ENCODE measurements at regions not wholly inside any gene's neighbourhood (a gene's known extent, or its start where the extent isn't known, plus 50 kb on each side); places are given as distances from the start of the nearest gene placed in this dataset.

- DNase-seq (ENCODE audit: low read depth), result no peak
- TF ChIP-seq MYC (IDR thresholded peaks at IDR 0.05; ENCODE audit: low read depth, low read length) (no peak), MAX (IDR thresholded peaks at IDR 0.05; ENCODE audit: low read depth, low read length) (no peak), CTCF (IDR thresholded peaks at IDR 0.05; ENCODE audit: low read depth, low read length) (no peak), POLR2A (IDR thresholded peaks at IDR 0.05; ENCODE audit: extremely low read depth, insufficient read length) (no peak)
- H3K4me3 ChIP-seq (ENCODE audit: low read depth, low read length), result no peak overlapping the region
Observed at GRCh38 chr13:69553976-69554375, 553.6 kb upstream of the ATXN8OS start.

GRCh38 chr13:69551193-69551592 lies 556.4 kb upstream of the ATXN8OS start:
- H3K4me3 ChIP-seq (ENCODE audit: low read depth, low read length), result no peak overlapping the region
- DNase-seq (ENCODE audit: low read depth), result no peak
- TF ChIP-seq MAX (IDR thresholded peaks at IDR 0.05; ENCODE audit: low read depth, low read length) (no peak), CTCF (IDR thresholded peaks at IDR 0.05; ENCODE audit: low read depth, low read length) (no peak), MYC (IDR thresholded peaks at IDR 0.05; ENCODE audit: low read depth, low read length) (no peak), POLR2A (IDR thresholded peaks at IDR 0.05; ENCODE audit: extremely low read depth, insufficient read length) (no peak)

GRCh38 chr13:69547780-69548179 lies 559.8 kb upstream of the ATXN8OS start:
- H3K4me3 ChIP-seq (ENCODE audit: low read depth, low read length), result no peak overlapping the region
- TF ChIP-seq MYC (IDR thresholded peaks at IDR 0.05; ENCODE audit: low read depth, low read length), result no peak
- no peak for TF ChIP-seq CTCF (IDR thresholded peaks at IDR 0.05; ENCODE audit: low read depth, low read length)
- TF ChIP-seq POLR2A (IDR thresholded peaks at IDR 0.05; ENCODE audit: extremely low read depth, insufficient read length), result no peak
- TF ChIP-seq MAX (IDR thresholded peaks at IDR 0.05; ENCODE audit: low read depth, low read length), result no peak
- DNase-seq (ENCODE audit: low read depth), result no peak

- DNase-seq (ENCODE audit: low read depth), result no peak
- H3K4me3 ChIP-seq (ENCODE audit: low read depth, low read length), result no peak overlapping the region
- TF ChIP-seq MYC (IDR thresholded peaks at IDR 0.05; ENCODE audit: low read depth, low read length), result no peak
- no peak for TF ChIP-seq CTCF (IDR thresholded peaks at IDR 0.05; ENCODE audit: low read depth, low read length)
- TF ChIP-seq POLR2A (IDR thresholded peaks at IDR 0.05; ENCODE audit: extremely low read depth, insufficient read length), result no peak
- TF ChIP-seq MAX (IDR thresholded peaks at IDR 0.05; ENCODE audit: low read depth, low read length), result no peak
Observed at GRCh38 chr13:69545551-69545950, 562.1 kb upstream of the ATXN8OS start.

- DNase-seq (ENCODE audit: low read depth), result peak; percentile 9
- TF ChIP-seq POLR2A (IDR thresholded peaks at IDR 0.05; ENCODE audit: extremely low read depth, insufficient read length) (no peak), CTCF (IDR thresholded peaks at IDR 0.05; ENCODE audit: low read depth, low read length) (no peak), MYC (IDR thresholded peaks at IDR 0.05; ENCODE audit: low read depth, low read length) (no peak), MAX (IDR thresholded peaks at IDR 0.05; ENCODE audit: low read depth, low read length) (no peak)
Observed at GRCh38 chr13:69524459-69525150, 583.0 kb upstream of the ATXN8OS start.

More at GRCh38 chr13:69524459-69525150, 583.0 kb upstream of the ATXN8OS start:
- no peak overlapping the region for H3K4me3 ChIP-seq (ENCODE audit: low read depth, low read length)
